ENCODE measurements at regions not wholly inside any gene's neighbourhood (a gene's known extent, or its start where the extent isn't known, plus 50 kb on each side); places are given as distances from the start of the nearest gene placed in this dataset.

DNA sequence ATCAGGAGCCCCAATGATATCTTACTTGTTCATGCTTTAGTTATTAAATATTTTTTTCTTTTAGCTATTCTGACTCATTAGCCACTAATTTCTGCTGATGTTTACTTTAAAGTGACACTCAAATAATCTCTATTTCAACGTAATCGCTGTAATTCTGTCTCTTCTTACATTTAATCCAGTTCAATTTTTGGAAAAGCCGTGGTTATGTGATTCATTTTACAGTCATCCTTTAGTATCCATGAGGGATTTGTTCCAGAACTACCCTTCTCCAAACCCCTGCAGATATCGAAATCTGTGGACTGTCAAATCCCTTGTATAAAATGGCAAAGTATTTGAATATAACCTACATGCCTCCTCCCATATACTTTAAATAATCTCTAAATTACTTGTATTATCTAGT, 1103.4 kb downstream of the LRFN5 start:
- no peak overlapping the region for H3K4me2 ChIP-seq (ENCODE audit: low read depth, low read length)
- no TSS peak for BruUV-seq (replicated peaks)
- H3K4me3 ChIP-seq (replicated peaks in 1 of 3; ENCODE audit: insufficient read depth in 1 of 3, low read depth in 2 of 3, low read length in 3 of 3) = no peak overlapping the region
- in situ Hi-C loops (cut with HindIII; ENCODE audit: extremely low pct_ligation_motif_present, low pct_unique_long_range_greater_than_20kb) = no loop called here
- H3K27me3 ChIP-seq (ENCODE audit: control insufficient read depth in 1 of 2, insufficient read depth in 2 of 2, low read length in 2 of 2) = no peaks in the 10 kb centered on the region
- no peak overlapping the region for H2AFZ ChIP-seq (ENCODE audit: low read length)
- DNase-seq (ENCODE audit: low spot score) = no peak
- WGBS (ENCODE audit: low lambda C conversion rate) = 2% methylated on average over 4 of the region's 4 CpGs
- no peaks in the 10 kb centered on the region for H3K4me1 ChIP-seq (ENCODE audit: insufficient read depth, low read length)
- ATAC-seq = no peak
- intact Hi-C loops (cut with micrococcal nuclease; ENCODE audit: unreplicated experiment) = no loop called here
- no peak overlapping the region for H3K27ac ChIP-seq (ENCODE audit: extremely low read length, insufficient read depth, low read length)
- ChIA-PET POLR2A (no interaction called here), CTCF (ENCODE audit: low intra/inter-chr PET ratio, low total read pairs) (no interaction called here)
- no peak for FAIRE-seq
- H3K9me3 ChIP-seq (ENCODE audit: low read length) = peaks cover 84% of the 10 kb centered on the region
- H3K9ac ChIP-seq (ENCODE audit: insufficient read depth, low read depth, low read length) = no peak overlapping the region
- H3K36me3 ChIP-seq (replicated peaks in 1 of 2; ENCODE audit: control insufficient read depth in 1 of 2, insufficient read depth in 2 of 2, low read length in 2 of 2) = no peaks in the 10 kb centered on the region
- H3K79me2 ChIP-seq (ENCODE audit: insufficient read depth, low read length) = no peaks in the 10 kb centered on the region
- no peak for TF ChIP-seq ZNF614 (CRISPR knock-in tag; IDR thresholded peaks at IDR 0.05; ENCODE audit: borderline replicate concordance)
- TF ChIP-seq ZNF724P (CRISPR knock-in tag; IDR thresholded peaks at IDR 0.05; ENCODE audit: borderline replicate concordance) = no peak
- no peak for TF ChIP-seq ZNF101 (CRISPR knock-in tag; IDR thresholded peaks at IDR 0.05; ENCODE audit: borderline replicate concordance, low read depth)
- TF ChIP-seq ETV5 (CRISPR knock-in tag; IDR thresholded peaks at IDR 0.05; ENCODE audit: borderline replicate concordance) = no peak
- 0 out of 2 replicates have a peak, but pooled peaks have one; percentile 4 for TF ChIP-seq KDM5A (IDR thresholded peaks at IDR 0.05; ENCODE audit: borderline replicate concordance, low read length)
- TF ChIP-seq TCF7L2 (IDR thresholded peaks at IDR 0.05; ENCODE audit: low read depth, low read length) = no peak
- no peaks in the 10 kb centered on the region for H4K20me1 ChIP-seq (ENCODE audit: insufficient read depth, low read length)

DNA sequence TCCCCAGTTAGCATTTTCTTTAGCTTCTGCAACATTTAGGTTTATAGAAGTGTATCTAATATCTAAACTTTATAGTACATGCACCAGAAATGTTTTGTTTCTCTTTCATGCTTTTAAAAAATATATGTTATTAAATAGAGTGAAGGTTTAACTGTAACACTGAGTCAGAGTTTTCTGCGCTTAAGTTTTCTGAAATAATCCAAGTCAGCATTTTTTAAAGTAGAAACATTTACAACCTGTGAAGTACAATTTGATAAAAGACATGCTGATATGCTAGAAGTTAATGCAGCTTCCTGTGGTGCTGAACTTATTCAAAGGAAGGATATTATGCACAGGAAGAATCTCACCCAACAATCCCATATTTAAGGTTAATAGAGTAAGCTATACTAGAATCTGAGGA, 1096.8 kb downstream of the LRFN5 start:
- in situ Hi-C loops (cut with HindIII; ENCODE audit: extremely low pct_ligation_motif_present, low pct_unique_long_range_greater_than_20kb) = no loop called here

More for the DNA sequence above, 1096.8 kb downstream of the LRFN5 start:
- TF ChIP-seq KDM5B (CRISPR knock-in tag; IDR thresholded peaks at IDR 0.05; ENCODE audit: borderline replicate concordance) (no peak), MAFK (conservative IDR thresholded peaks at IDR 0.05 in 1 of 2, IDR thresholded peaks at IDR 0.05 in 1 of 2; ENCODE audit: low read length in 2 of 2) (peak; percentile 97 to 98), ZNF720 (CRISPR knock-in tag; IDR thresholded peaks at IDR 0.05) (no peak), MAFF (IDR thresholded peaks at IDR 0.05; ENCODE audit: low read depth, low read length) (peak; percentile 97)
- no peak for DNase-seq (ENCODE audit: low spot score)
- ChIA-PET CTCF (ENCODE audit: low intra/inter-chr PET ratio, low total read pairs) (no interaction called here), POLR2A (no interaction called here)
- H3K9ac ChIP-seq (ENCODE audit: insufficient read depth, low read depth, low read length) = no peak overlapping the region
- intact Hi-C loops (cut with micrococcal nuclease; ENCODE audit: unreplicated experiment) = no loop called here
- no peaks in the 10 kb centered on the region for H3K4me1 ChIP-seq (ENCODE audit: insufficient read depth, low read length)
- no TSS peak for BruUV-seq (replicated peaks)
- no peak overlapping the region for H3K4me2 ChIP-seq (ENCODE audit: low read depth, low read length)
- peaks cover 85% of the 10 kb centered on the region for H3K9me3 ChIP-seq (ENCODE audit: low read length)
- no peak overlapping the region for H3K4me3 ChIP-seq (replicated peaks in 1 of 3; ENCODE audit: insufficient read depth in 1 of 3, low read depth in 2 of 3, low read length in 3 of 3)
- ATAC-seq = no peak
- H3K36me3 ChIP-seq (replicated peaks in 1 of 2; ENCODE audit: control insufficient read depth in 1 of 2, insufficient read depth in 2 of 2, low read length in 2 of 2) = no peaks in the 10 kb centered on the region
- no peaks in the 10 kb centered on the region for H4K20me1 ChIP-seq (ENCODE audit: insufficient read depth, low read length)
- no peak overlapping the region for H2AFZ ChIP-seq (ENCODE audit: low read length)
- no peaks in the 10 kb centered on the region for H3K27me3 ChIP-seq (ENCODE audit: control insufficient read depth in 1 of 2, insufficient read depth in 2 of 2, low read length in 2 of 2)
- H3K79me2 ChIP-seq (ENCODE audit: insufficient read depth, low read length) = no peaks in the 10 kb centered on the region
- no peak overlapping the region for H3K27ac ChIP-seq (ENCODE audit: extremely low read length, insufficient read depth, low read length)
- no peak for FAIRE-seq
- 63% methylated on average over 1 of the region's 1 CpG for WGBS (ENCODE audit: low lambda C conversion rate)
